NCI-H2029 treated with DMSO at 0.1 percent for 48 hours (cell line): ENCODE measurements at regions not wholly inside any gene's neighbourhood (a gene's known extent, or its start where the extent isn't known, plus 50 kb on each side); places are given as distances from the start of the nearest gene placed in this dataset.

ENCODE experiments used
- DNase-seq: peaks from one replicate; lab custom pipeline; 2025; lab: John Stamatoyannopoulos, UW

DNA sequence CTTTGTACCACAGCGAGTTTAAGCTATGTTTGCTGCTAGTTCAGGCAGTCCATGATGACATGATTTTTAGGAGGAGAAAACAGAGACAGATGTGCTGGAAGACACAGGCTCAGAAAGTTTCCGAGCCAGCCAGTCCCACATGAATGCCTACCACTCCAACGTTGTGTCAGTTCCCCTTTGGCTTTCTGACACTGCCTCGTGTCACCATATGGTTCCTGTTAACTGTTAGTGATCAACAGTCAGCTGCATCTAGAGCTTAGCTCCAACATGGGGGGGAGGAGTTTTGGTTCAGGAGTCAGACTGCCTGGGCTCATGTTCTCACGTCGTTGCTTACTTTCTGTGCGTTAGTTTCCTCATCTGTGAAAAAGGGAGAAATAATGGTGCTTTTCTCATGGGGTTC, 343.7 kb downstream of the MID1IP1 start:
- no peak for DNase-seq

DNA sequence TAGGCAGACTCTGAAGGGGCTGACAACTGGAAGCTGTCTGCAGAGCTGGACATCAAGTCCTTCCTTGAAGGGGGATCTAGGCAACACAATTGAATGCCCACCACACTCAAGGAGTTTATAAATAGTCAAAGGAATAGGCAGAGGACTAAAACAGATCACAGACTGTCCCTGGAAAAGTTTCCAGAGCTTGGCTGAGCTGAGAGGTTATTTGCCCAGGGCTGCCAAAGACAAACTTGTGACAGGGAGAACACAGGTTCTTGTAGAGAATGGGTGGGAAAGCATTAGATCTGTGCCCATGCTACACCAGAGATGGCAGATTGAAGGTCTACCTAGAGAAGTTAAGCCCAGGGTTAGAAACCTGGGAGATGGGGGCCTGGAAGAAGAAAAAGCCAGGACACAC, 344.6 kb downstream of the MID1IP1 start:
- DNase-seq, result no peak

DNA sequence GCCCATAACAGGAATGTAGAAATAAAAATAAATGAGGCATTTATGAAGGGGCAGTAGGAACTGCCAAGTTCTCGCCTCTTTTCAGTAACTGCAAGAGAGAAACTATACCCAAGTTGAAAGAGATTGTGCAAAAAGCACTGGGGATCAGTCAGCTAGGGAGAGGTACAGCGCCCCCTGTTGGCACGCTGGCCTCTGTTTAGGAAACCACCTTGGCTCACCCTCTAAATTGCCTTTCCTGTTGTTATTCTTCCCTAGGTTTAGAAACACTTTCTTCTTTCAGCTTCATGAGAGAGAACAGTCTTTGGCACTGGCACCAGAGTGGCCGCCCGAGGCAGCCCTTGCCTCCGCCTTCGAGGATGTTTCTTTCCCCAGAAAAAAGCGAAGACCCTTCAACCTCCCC, 348.5 kb downstream of the MID1IP1 start:
- no peak for DNase-seq

DNA sequence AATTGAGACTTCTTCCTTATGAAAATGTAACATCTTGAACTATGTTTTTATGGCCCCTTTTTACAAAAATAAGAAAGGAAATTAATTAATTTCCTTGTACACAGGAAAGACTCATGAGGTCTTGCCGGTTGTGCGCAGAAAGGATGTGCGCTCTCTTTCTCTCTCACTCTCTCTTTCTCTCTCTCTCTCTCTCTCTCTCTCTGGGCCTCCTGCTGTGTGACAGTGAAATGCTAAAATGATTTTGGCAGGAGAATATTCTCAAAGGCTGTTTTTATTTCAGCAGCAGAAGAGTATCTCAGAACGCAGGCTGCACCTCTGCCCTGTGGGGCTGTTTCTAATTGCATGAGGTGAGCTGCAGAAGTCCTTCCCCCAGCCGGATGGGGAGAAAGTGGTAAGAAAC, 349.0 kb downstream of the MID1IP1 start:
- DNase-seq, result no peak

DNA sequence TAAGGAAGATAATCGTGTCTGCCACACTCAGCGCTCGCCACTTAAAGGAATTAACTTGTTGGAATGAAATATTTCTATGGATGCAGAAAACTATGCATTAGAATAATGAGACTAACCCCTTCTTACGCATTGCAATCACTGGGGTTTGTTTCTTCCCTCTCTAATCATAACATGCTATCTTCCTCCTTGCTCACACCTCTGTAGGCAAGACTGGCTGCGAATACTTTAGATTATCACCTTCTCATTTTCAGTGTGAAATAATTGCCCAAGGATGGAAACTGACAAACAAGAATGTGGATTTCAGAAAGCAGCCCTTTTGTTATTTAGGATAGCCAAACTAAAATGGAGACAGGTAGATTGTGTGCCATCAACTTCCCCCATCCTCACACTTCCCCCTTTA, 349.4 kb downstream of the MID1IP1 start:
- no peak for DNase-seq

DNA sequence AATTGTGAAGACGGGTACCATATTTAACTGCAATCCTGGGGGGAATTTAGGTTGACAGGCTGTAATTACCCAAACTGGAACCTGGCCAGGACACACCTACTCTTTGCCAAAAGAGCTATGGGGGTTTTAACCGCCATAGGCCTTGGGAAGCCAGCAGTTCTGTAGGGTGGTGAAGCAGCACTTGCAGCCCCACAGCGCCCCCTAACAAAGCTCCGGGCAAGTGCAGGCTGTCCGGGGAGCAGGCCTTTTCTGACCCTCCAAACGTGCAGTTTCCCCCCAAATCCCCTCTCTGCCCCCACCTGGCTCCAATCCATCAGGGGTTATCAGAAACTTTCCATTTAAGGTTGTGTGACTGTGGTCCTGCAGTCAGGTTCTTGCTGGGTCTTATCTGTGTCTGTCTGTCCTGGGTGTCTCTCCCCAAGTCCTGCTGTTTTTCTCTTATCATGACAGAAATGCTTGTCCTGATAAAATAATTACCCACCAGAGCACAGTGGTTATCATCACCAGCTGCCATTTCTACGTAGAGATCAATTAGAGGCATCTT, 350.9 kb downstream of the MID1IP1 start:
- DNase-seq, result no peak

DNA sequence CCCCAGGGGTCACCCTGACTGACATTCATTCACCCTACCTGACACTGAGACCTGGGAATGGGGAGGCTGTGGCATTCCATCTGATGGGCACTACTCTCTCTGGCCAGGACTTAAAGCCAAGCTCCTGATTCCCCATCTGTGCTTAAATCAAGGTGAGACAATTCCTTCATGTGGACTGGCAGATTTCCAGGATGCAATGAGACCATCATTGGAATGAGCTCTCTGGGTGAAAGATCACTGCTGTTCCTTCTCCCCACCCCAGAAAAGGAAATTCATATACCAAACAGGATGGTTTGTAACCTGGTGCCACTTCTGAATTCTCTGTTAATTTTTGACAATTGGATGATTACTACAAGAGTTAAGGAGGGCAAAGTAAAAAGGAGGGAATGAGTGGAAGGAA, 354.8 kb downstream of the MID1IP1 start:
- DNase-seq, result no peak

DNA sequence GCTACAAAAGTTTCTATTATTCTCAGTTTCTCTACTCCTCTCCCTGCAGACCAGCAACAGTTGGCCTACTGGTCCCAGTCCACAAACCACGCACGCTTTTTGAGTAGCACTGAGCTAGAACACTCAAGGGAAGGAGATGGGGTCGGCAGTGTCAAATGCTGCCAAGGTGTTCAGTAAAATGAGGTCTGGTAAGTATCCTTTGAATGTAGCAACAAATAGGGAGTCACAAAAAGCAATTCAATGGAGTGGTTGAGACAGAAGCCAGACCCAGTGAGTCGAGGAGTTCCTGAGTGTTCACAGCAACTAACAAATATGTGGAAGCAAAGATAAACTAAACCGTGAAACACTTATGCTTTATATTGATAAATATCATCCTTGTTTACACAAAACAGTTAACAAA, 355.7 kb downstream of the MID1IP1 start:
- no peak for DNase-seq

DNA sequence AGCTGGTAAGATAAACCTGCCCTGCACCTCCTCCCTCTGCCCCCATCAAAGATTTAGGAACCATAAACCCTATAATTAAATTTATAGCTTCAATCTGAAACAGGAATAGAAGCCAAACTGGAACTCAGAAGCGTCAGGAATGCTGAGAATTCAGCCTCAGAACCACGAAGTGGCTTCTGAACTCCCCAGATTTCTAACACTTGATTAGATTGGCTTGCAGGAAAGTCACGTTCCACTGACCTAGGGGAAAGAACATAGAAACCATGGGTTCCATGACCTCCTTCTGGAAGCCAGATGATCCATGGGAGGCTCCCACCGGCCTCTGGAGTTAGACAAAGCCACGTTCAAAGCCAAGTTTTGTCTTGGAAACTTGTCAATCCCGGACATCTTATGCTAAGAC, 356.5 kb downstream of the MID1IP1 start:
- DNase-seq, result no peak

DNA sequence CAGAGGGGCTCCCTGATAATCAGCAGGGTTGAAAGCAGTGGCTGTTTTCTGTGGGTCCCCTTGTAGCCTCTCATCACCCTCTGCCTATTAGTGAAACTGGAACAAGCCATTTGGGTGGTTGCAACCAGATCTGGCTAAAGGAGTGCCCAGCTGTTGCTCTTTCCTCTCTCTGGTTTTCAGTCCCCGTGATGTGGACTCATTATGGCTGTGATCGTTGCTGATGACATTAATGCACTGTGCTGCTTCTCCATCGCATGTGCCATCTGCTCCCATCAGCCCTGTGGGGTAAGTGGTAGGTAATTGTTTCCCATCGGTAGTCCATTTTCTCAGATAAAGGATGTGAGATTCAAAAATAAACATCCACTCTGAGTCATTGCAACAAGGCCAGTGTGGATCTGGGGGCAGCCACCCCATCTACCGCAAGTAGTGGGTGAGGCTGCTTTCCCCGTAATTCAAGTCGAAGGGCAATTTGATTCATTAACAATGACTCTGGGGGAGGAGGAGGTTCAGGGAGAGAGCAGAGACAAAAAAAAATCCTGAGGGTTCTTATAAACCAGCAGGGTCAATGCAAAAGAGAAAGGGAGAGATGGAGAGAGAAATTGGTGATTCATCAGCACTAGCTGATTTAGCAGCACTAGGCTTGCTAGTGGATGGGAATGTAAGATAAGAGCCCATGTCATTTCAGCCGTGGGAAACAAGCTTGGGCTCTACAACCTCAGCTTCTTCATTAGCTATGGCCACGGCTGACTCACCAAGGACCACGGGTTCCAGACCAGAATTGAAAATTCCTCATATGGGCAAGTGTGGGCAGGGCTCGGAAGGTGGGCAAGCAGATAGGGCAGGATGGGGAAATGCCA, 357.8 kb downstream of the MID1IP1 start:
- no peak for DNase-seq

DNA sequence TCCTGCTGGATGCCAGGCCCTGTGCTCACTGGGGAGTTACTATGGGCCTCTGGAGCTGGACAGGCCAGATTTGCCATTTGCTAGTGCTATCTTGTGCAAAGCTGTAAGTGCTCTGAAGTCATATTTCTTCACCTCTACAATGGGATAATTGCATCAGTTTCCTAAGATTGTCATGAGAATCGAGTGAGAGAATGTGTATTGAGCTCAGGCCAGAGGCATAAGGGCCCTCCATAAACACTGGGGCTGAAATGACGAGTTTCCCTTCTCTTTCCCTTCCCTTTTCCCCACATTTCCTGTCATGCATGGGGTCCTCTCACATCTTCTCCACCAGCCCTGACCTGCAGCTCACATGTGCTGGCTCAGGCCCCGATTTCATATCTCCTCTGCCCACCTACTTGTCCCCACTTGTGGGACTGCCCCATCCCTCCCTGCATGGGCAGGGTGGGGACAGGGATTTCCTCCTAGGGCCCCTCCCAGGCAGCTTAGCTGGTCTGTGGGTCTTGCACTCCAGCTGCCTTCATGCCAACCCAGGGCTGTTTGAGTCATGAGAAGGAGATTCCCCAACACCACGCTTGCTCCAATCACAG, 358.8 kb downstream of the MID1IP1 start:
- no peak for DNase-seq

DNA sequence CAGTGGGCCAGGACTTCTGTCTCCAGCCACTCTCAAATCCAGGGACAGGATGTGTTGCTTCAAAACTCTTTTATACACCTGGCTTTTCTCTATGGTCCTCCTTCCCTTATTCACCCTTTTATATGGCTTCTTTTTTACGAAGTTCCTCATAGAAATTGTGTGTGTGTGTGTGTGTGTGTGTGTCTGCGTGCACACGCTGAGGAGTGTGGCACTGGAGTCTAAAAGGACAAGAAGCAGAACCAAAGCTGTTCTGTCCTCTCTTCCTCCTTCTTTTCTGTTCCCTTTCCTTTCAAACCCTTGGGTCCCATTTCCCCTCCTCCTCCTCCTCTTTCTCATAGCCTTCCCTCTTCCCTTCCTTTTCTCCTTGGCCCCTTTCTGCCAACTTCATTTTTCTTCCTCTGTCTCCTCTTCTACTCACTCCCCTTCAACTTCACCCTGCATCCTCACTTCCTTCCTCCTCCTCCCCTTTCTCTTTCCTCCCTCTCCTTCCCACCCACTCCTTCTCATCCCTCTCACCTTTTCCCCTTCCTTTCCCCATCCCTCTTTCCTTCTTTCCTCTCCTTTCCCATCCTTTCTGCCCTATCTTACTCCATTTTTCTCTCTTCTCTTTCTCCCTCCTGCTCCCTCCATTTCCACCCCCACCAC, 360.5 kb downstream of the MID1IP1 start:
- DNase-seq, result no peak

DNA sequence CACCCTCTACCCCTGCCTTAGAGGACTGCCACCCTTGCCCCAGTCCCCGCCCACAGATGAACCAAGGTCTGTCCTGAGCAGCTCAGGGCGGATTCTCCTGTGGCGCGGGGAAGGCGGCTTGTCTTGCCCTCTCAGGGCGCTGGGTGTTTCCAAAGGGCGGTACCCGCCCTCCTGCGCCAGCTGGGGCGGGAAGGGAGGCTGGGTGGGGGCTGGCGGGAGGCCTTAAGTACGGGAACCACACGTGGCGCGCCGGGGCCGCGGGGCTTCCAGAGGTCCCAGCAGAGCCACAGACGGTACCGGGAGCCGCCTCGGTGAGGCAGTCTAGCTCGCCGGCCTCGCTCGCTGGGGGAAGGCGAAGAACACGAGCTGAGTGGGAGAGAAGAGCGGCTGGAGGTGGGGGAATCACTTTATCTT, 361.1 kb downstream of the MID1IP1 start:
- no peak for DNase-seq

DNA sequence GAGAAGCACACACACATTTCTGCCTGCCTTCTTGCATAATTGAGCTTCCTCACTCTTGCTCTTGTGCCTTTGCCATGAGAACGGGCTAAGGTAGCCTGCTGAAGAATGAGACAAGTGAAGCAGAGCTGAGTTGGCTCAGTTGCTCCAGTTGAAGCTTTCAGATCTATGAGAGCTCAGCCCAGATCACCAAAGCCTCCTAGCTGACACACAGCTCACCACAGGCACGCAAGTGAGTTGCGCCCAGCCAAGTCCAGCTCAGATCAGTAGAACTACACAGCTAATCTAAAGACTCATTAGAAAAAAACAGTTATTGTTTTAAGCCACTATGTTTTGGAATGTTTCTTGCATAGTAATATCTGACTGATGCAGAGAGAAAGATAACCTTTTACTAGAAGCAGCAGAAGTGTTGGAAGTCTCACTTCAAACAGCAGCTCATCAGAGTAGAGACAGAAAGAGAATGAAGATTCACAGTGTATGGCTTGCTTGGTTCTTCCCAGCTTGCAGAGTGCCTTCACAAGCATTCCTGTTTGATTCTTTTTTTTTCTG, 362.4 kb downstream of the MID1IP1 start:
- DNase-seq, result no peak

DNA sequence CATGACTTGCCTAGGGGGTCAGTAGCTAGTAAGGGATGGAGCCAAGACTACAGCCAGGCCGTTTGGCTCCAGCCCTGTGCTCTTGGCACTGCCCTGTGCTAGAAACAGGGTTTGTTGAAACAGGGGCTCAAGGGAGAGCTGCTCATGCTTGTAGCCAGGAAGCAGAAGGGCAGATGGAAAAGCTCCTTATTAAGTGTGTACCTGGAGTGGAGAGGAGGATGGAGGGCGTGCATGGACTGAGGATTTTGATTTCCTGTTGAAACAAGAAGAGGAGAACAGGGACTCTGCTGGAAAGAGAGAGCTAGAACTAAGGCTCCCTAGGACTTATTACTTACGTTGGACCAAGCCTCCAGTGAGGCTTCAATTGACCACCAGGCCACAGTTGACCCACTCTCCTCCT, 363.0 kb downstream of the MID1IP1 start:
- no peak for DNase-seq

DNA sequence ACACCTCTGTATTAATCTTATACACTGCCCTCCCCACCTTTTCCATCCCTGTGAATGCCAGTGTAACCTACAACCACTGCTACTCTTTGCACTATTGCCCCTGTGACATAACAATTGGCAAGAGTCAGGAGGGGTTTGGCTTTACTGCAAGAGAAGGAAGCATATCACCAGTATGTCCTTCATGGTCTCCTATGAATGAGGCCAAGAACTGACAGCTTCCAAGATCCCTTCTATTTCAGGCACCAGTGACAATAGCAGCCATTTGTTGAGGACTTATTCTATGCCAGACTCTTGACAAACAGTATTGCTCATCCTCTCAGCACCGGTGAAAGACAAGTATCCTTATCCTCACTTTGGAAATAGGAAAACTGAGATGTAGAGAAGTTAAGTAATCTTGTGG, 363.9 kb downstream of the MID1IP1 start:
- DNase-seq, result no peak

DNA sequence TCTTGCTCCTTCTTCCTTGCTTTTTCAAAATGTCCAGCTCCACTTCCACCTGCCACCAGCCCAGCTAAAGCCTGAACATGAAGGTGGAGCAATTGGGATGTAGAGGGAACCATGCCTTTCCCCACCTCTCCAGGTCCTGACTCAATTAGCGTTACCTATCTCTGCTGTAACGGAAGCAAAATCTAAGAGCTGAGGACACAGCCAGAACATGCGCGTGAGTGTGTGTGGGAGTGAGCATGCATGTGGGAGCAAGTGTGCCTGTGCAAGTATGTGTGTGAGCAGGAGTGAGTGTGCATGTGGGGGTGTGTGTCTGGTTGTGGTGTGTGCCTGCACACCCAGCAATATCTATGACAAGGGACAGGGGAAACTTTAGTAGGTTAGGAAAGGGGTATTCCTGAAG, 364.5 kb downstream of the MID1IP1 start:
- DNase-seq, result no peak

DNA sequence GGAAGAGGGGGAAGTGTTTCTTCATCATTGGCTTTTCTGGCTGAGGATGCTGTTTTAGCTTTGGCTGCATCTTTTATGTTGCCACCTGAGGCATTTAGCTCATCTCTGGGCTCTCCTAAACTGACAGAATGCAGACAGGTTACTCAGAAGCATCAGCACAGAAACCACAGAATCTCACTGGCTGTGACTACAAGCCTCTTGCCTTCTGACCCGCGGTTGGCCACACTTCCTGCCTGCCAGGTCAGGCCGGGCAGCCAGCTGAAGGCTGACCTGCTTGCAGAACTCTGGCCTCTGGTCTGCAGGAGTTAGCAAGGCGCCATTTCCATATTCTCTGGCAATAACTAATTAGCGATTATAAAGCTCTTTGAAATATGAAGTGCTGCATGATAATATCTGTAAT, 366.5 kb downstream of the MID1IP1 start:
- no peak for DNase-seq

DNA sequence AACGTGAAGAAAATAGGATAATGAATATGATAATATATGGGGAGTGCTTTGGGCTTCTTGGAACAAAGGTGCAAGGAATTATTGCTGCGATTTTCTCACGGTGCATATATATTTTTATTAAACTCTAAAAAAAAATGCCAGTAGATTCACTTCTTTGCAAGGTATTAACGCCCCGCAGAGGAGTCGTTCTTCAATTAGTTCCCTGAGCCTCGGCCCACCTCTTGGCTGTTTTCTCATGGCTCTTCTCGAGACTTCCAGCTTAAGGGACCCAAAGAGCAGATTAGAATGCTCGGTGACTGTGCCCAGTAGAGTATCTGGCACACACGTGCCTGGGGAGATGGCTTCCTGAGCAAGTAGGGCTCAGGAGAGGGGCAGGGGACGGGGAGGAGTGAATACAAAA, 367.4 kb downstream of the MID1IP1 start:
- no peak for DNase-seq

DNA sequence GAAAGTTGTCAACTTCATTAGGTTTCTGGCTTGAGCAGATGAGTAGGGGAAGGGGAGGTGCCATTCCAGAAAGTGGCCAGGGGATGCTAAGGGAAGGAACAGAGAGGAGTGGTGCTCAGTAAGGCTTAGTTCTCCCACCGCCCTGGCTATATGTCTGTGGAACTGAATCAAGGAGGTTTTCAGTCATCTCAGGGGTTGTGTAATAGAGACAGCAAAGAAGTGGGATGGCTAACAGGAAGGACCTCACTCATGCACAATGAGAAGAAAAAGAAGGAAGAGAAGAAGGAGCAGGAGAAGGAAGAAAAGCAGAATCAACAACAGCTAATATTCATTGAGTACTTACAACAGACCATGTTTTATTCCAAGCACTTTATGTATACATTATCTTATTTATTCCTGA, 368.7 kb downstream of the MID1IP1 start:
- no peak for DNase-seq

DNA sequence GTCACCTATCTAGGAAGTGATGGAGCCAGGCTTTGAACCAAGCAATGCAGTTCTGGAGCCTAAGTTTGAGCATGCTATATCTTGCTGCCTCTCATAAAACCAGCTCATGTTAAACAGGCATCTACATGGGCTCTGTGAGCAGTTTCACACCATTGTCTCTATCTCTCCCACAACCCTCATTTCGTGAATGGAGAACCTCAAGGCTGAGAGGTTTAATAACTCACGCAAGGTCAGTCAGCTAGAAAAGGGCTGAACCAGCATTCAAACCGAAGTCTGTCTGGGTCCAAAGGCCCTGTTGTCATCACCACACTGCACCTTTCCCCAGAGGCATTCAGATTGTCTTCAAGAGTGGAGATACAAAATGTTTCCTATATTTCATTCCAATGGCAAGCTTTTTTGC, 369.2 kb downstream of the MID1IP1 start:
- DNase-seq, result no peak

DNA sequence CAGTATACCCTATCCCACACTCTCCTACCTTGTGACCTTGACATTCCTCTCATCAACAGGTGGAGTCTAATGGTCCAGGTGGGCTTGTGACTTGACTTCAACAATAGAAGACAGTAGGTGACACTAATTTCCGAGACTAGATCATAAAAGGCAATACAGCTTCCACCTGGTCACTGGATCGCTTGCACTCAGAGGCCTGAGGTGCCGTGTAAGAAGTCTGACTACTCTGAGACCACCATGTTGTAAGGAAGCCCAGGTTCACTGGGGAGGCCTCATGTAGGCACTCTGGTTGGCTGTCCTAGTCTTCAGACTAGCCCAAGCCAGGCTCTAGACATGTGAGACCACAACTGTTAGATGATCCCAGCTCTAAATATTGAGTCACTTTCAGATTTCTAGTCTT, 370.4 kb downstream of the MID1IP1 start:
- DNase-seq, result no peak

DNA sequence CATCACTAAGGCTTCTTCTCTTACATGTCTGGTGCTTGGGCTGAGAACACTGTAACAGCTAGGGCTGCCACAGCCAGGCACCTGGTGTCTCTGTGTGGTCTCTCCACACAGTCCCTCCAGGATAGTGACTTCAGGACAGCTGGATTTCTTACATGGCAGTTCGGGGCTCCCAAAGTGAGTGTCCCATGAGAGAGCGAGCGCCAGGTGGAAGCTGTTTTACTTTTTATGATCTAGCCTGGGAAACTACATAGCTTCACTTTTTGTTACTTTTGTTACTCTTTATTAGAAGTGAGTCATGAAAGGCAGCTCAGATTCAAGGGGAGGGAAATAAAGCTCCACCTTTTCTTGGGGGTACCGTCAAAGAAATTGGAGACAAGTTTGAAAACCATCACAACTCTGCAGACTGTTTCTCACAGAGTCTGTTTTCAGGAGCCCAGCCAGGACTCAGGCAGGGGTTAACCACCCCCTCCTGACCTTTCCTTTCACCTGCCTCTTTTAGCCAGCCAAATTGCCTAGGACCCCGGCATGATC, 373.0 kb downstream of the MID1IP1 start:
- DNase-seq, result no peak
